ENCODE measurements at regions not wholly inside any gene's neighbourhood (a gene's known extent, or its start where the extent isn't known, plus 50 kb on each side); places are given as distances from the start of the nearest gene placed in this dataset.

DNA sequence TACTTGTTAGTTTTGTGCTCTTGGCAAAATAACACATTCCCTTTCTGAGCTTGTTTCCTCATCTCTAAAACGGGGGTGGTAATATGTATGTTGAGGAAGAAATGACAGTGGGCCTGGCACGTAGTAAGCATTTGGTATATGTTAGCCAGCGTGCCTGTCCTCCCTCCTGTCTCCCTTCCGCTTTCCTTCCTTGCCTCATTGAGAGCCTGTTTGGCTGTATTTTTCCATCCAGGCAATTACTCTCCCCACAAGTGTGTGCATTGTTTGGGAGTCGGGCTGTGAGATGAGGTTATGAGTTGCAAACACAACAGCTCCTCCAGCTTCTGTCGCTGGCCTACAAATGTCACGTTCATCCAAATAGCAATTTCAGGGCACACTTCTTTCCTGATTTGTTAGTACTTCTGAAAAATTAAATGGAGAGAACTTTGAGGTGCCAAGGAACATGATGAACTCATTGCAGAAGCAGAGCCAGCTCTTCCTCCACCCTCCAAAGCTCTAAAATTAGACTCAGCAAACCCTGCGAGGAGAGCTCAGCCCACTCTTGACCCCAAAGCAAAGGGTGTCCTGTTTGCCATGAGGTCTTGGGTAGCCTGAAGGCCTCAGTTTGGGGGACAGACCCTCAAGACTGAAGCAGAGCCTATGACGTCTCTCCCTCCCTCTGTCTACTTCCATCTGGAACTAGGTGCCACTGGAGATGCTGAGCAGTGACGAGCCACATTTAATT lies 50.7 kb upstream of the TOX2 start:
- Histone ChIP-seq H3K27ac (no peak overlapping the region), H3K27me3 (no peaks in the 10 kb centered on the region), H3K4me3 (no peak overlapping the region), H3K36me3 (no peaks in the 10 kb centered on the region), H3K4me1 (no peaks in the 10 kb centered on the region), H3K9me3 (peaks cover 0 to 4% (median 0%) of the 10 kb centered on the region in 4 donors)
- no peak for DNase-seq (ENCODE audit: low spot score in 2 of 2)
- TF ChIP-seq POLR2A (IDR thresholded peaks at IDR 0.05) (no peak), EP300 (IDR thresholded peaks at IDR 0.05) (no peak)
- TF ChIP-seq, protein P1, sequence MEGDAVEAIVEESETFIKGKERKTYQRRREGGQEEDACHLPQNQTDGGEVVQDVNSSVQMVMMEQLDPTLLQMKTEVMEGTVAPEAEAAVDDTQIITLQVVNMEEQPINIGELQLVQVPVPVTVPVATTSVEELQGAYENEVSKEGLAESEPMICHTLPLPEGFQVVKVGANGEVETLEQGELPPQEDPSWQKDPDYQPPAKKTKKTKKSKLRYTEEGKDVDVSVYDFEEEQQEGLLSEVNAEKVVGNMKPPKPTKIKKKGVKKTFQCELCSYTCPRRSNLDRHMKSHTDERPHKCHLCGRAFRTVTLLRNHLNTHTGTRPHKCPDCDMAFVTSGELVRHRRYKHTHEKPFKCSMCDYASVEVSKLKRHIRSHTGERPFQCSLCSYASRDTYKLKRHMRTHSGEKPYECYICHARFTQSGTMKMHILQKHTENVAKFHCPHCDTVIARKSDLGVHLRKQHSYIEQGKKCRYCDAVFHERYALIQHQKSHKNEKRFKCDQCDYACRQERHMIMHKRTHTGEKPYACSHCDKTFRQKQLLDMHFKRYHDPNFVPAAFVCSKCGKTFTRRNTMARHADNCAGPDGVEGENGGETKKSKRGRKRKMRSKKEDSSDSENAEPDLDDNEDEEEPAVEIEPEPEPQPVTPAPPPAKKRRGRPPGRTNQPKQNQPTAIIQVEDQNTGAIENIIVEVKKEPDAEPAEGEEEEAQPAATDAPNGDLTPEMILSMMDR (IDR thresholded peaks at IDR 0.05), result no peak
- WGBS, 2 donors, result 41 to 46% methylated on average over 10 of the region's 10 CpGs

DNA sequence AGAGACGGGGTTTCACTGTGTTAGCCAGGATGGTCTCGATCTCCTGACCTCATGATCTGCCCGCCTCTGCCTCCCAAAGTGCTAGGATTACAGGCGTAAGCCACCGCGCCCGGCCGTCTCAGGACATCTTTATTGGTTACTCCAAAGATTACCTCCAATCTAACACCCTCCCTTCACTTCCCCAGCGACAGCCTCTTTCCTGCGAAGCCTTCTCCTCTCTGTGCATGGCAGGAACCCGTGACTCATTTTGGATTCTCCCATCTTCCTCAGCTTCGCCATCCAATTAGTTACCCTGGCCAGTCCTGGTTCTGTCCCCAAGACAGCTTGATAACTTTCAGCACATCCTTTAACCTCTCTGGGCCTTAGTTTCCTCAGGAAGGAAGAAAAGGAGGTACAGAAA lies 51.3 kb upstream of the TOX2 start:
- Histone ChIP-seq H3K27me3 (no peaks in the 10 kb centered on the region), H3K4me1 (no peaks in the 10 kb centered on the region), H3K9me3 (no peaks in the 10 kb centered on the region), H3K36me3 (no peaks in the 10 kb centered on the region), H3K27ac (no peak overlapping the region), H3K4me3 (no peak overlapping the region)
- 74 to 78% methylated on average over 12 of the region's 12 CpGs for WGBS, 2 donors
- DNase-seq (ENCODE audit: low spot score in 2 of 2), result no peak
- no peak for TF ChIP-seq POLR2A (IDR thresholded peaks at IDR 0.05)
- TF ChIP-seq, protein P1 (IDR thresholded peaks at IDR 0.05), result no peak
- TF ChIP-seq EP300 (IDR thresholded peaks at IDR 0.05), result no peak

DNA sequence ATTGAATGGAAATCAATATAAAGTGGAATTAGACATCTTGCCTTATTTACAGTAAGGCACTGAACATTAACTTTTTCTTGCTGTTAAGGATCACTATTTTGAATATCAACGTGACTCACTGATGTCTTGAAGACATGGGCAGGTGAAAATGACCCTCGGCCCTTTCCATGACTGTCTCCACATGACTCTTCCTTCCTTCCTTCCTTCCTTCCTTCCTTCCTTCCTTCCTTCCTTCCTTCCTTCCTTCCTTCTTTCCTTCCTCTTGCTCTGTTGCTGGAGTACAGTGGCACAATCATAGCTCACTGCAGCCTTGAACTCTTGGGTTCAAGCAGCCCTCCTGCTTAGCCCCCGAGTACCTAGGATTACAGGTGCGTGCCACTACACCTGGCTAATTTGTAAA lies 52.2 kb upstream of the TOX2 start:
- no peak for DNase-seq (ENCODE audit: low spot score in 2 of 2)
- Histone ChIP-seq H3K27ac (no peak overlapping the region), H3K9me3 (no peaks in the 10 kb centered on the region), H3K36me3 (no peaks in the 10 kb centered on the region), H3K4me1 (no peaks in the 10 kb centered on the region), H3K27me3 (no peaks in the 10 kb centered on the region), H3K4me3 (no peak overlapping the region)
- 45 to 52% methylated on average over 4 of the region's 4 CpGs for WGBS, 2 donors
- TF ChIP-seq EP300 (IDR thresholded peaks at IDR 0.05) (no peak), POLR2A (IDR thresholded peaks at IDR 0.05) (no peak)
- TF ChIP-seq, protein P1 (IDR thresholded peaks at IDR 0.05), result no peak

DNA sequence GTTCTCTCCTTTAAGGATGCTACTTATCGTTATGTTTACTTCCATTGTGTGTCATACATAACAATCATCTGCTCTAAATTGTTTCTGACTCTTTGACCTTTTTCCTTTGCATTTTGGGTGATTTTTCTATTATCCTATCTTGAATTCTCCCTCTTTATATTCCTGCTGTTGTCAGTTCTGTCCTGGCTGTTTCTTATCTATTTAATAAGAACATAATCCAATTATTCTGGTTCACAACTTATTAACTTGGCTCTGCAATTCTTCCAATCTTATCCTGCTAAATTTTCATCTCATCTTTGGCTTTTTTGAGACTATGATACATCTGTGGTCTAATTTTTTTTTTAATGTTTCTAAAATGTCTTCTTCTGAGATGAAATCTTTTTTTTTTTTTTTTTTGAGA lies 54.7 kb upstream of the TOX2 start:
- no peaks in the 10 kb centered on the region for H3K4me1 ChIP-seq
- DNase-seq (ENCODE audit: low spot score in 2 of 2), result no peak
- H3K27ac ChIP-seq, result no peak overlapping the region
- TF ChIP-seq POLR2A (IDR thresholded peaks at IDR 0.05), result no peak
- TF ChIP-seq EP300 (IDR thresholded peaks at IDR 0.05), result no peak
- TF ChIP-seq, protein P1 (IDR thresholded peaks at IDR 0.05), result no peak
- H3K36me3 ChIP-seq, result no peaks in the 10 kb centered on the region
- 74 to 77% methylated on average over 1 of the region's 1 CpG for WGBS, 2 donors
- H3K9me3 ChIP-seq, result no peaks in the 10 kb centered on the region
- no peaks in the 10 kb centered on the region for H3K27me3 ChIP-seq
- no peak overlapping the region for H3K4me3 ChIP-seq

DNA sequence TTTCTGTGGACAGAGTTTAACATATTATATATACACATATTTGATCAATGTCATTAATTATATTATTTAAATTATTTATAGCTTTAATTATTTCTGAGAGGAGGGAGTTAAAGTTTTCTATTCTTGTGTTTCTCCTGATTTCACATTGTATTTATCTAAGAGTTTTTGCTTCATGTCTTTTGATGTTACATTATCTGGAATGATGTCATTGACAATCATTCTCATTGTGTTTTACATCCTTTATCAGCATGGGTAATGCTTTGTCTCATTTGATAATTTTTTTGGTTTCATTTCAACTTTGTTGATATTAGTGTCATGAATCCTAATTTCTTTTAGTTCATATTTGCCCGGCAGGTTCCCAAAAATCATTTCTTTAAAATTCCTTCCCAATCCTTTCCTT lies 56.7 kb upstream of the TOX2 start:
- Histone ChIP-seq H3K36me3 (no peaks in the 10 kb centered on the region), H3K4me1 (no peaks in the 10 kb centered on the region), H3K27ac (no peak overlapping the region), H3K9me3 (no peaks in the 10 kb centered on the region), H3K27me3 (no peaks in the 10 kb centered on the region), H3K4me3 (no peak overlapping the region)
- 86 to 87% methylated on average over 1 of the region's 1 CpG for WGBS, 2 donors
- DNase-seq (ENCODE audit: low spot score in 2 of 2), result no peak
- TF ChIP-seq EP300 (IDR thresholded peaks at IDR 0.05) (no peak), POLR2A (IDR thresholded peaks at IDR 0.05) (no peak)
- TF ChIP-seq, protein P1 (IDR thresholded peaks at IDR 0.05), result no peak

Data from tibial nerve (tissue), 4 donors.